ENCODE measurements at regions not wholly inside any gene's neighbourhood (a gene's known extent, or its start where the extent isn't known, plus 50 kb on each side); places are given as distances from the start of the nearest gene placed in this dataset.

GRCh38 chr20:55667024-55667423 lies 338.3 kb downstream of the CBLN4 start:
- no peak overlapping the region for H3K27ac ChIP-seq
- ATAC-seq (peak; percentile 43 to 86 (median 63)), DNase-seq (no peak)
- H3K4me3 ChIP-seq: no peak overlapping the region
- peaks cover 0 to 18% (median 4%) of the 10 kb centered on the region in 4 donors for H3K4me1 ChIP-seq
- TF ChIP-seq POLR2A (IDR thresholded peaks at IDR 0.05) (no peak), CTCF (IDR thresholded peaks at IDR 0.05) (no peak)
- no peaks in the 10 kb centered on the region for H3K36me3 ChIP-seq
- 11% methylated on average over 4 of the region's 4 CpGs for WGBS (ENCODE audit: insufficient coverage, low coverage, low lambda C conversion rate, missing lambda C conversion rate)
- no peaks in the 10 kb centered on the region for H3K9me3 ChIP-seq
- intact Hi-C loops (cut with DNase I): no loop called here
- H3K27me3 ChIP-seq: no peaks in the 10 kb centered on the region

GRCh38 chr20:55656231-55656775 lies 349.0 kb downstream of the CBLN4 start:
- ATAC-seq (no peak), DNase-seq (no peak)
- WGBS (ENCODE audit: insufficient coverage, low coverage, low lambda C conversion rate, missing lambda C conversion rate): 60% methylated on average over 3 of the region's 3 CpGs
- Histone ChIP-seq H3K27me3 (no peaks in the 10 kb centered on the region), H3K36me3 (no peaks in the 10 kb centered on the region), H3K4me1 (no peaks in the 10 kb centered on the region), H3K9me3 (no peaks in the 10 kb centered on the region), H3K4me3 (no peak overlapping the region), H3K27ac (no peak overlapping the region)
- TF ChIP-seq POLR2A (IDR thresholded peaks at IDR 0.05): no peak
- TF ChIP-seq CTCF (IDR thresholded peaks at IDR 0.05): no peak
- intact Hi-C loops (cut with DNase I): no loop called here

GRCh38 chr20:55650657-55651360 lies 354.5 kb downstream of the CBLN4 start:
- intact Hi-C loops (cut with DNase I): no loop called here
- H3K4me1 ChIP-seq: no peaks in the 10 kb centered on the region
- no peaks in the 10 kb centered on the region for H3K9me3 ChIP-seq
- no peak overlapping the region for H3K27ac ChIP-seq
- no peak overlapping the region for H3K4me3 ChIP-seq
- no peak for TF ChIP-seq POLR2A (IDR thresholded peaks at IDR 0.05)
- TF ChIP-seq CTCF (IDR thresholded peaks at IDR 0.05): no peak
- WGBS (ENCODE audit: insufficient coverage, low coverage, low lambda C conversion rate, missing lambda C conversion rate): 39% methylated on average over 6 of the region's 6 CpGs
- H3K27me3 ChIP-seq: no peaks in the 10 kb centered on the region
- H3K36me3 ChIP-seq: no peaks in the 10 kb centered on the region
- DNase-seq: no peak
- peak; percentile 22 to 62 (median 48) for ATAC-seq

GRCh38 chr20:55649254-55649653 lies 356.1 kb downstream of the CBLN4 start:
- H3K36me3 ChIP-seq: no peaks in the 10 kb centered on the region
- no peaks in the 10 kb centered on the region for H3K4me1 ChIP-seq
- 77% methylated on average over 6 of the region's 6 CpGs for WGBS (ENCODE audit: insufficient coverage, low coverage, low lambda C conversion rate, missing lambda C conversion rate)
- DNase-seq: no peak
- intact Hi-C loops (cut with DNase I): no loop called here
- H3K4me3 ChIP-seq: no peak overlapping the region
- no peak overlapping the region for H3K27ac ChIP-seq
- no peaks in the 10 kb centered on the region for H3K9me3 ChIP-seq
- ATAC-seq: no peak
- TF ChIP-seq CTCF (IDR thresholded peaks at IDR 0.05) (no peak), POLR2A (IDR thresholded peaks at IDR 0.05) (no peak)
- no peaks in the 10 kb centered on the region for H3K27me3 ChIP-seq
